GM06990 (cell line): ENCODE measurements at regions not wholly inside any gene's neighbourhood (a gene's known extent, or its start where the extent isn't known, plus 50 kb on each side); places are given as distances from the start of the nearest gene placed in this dataset.

Source experiments
- DNase-seq: peaks from one replicate; pipeline ENCODE4 v3.0.0-alpha.2; 2011; ENCODE audit not compliant: insufficient read length; ENCODE audit errors: extremely low read depth
- H3K27me3 ChIP-seq: replicated peaks from 2 replicates; pipeline ENCODE4 v1.6.0; 2011; ENCODE audit warnings: low read length; ENCODE audit not compliant: control insufficient read depth, insufficient read depth
- H3K36me3 ChIP-seq: 2 replicates; pipeline ENCODE4 v1.5.1; 2011; ENCODE audit warnings: low read length; ENCODE audit not compliant: control insufficient read depth, insufficient read depth
- H3K4me3 ChIP-seq: replicated peaks from 2 replicates; pipeline ENCODE4 v1.5.1; 2011; ENCODE audit warnings: low read depth, mild to moderate bottlenecking, control low read depth, low read length
- TF ChIP-seq, protein P1 (sequence below): IDR thresholded peaks from 2 replicates; pipeline ENCODE4 v1.5.1; 2011; ENCODE audit warnings: low read length, control low read depth, mild to moderate bottlenecking, inconsistent platforms; ENCODE audit not compliant: insufficient read depth, poor library complexity, severe bottlenecking

DNA sequence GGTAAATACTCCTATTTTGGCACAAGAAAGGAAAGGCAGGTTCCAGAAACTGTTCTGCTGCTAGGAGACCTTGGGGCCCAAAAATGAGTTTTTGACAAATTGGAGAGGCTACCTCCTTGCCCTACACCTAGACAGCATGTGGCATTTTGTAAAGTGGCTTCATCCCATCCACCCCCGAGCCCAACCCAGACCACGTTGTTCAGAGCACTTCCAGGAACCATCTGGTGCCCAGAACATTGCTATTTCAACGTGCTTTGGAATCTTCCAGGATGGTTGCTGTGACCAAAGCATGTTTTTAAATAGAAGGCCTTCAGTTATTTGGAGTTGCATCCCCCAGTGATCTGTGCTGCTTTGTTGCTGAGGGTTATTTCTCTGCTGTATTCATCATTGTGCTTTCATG, 116.3 kb upstream of the TOM1L1 start:
- DNase-seq, result no peak
- TF ChIP-seq, protein P1, sequence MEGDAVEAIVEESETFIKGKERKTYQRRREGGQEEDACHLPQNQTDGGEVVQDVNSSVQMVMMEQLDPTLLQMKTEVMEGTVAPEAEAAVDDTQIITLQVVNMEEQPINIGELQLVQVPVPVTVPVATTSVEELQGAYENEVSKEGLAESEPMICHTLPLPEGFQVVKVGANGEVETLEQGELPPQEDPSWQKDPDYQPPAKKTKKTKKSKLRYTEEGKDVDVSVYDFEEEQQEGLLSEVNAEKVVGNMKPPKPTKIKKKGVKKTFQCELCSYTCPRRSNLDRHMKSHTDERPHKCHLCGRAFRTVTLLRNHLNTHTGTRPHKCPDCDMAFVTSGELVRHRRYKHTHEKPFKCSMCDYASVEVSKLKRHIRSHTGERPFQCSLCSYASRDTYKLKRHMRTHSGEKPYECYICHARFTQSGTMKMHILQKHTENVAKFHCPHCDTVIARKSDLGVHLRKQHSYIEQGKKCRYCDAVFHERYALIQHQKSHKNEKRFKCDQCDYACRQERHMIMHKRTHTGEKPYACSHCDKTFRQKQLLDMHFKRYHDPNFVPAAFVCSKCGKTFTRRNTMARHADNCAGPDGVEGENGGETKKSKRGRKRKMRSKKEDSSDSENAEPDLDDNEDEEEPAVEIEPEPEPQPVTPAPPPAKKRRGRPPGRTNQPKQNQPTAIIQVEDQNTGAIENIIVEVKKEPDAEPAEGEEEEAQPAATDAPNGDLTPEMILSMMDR, result no peak

DNA sequence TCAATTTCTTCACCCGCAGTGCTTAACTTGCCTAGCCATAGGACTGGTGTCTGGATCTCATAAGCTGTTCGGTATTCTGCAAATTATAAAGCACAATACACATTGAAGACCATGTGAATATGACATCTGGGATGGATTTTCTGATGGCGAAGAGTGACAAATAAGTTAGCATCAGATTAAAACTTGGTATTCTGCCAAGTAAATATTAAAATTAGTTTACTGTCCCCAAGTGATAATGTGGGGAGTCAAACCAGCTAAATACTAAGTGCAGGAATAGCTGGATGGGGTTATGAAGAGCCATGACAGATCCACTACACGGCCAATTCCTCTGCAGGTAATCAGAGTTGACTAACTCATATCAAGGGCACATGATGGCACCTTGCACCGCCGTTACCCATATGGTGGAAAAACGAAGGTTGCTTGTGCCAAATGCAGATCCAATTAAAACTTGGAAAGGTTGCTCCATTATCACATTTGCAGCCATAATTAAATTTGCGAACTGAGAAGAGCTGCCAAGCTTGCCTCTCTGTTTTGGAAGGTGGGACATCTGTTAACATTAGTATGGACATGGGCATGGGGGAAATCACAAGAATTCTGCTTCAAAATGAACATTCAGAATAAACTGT, 114.9 kb upstream of the TOM1L1 start:
- H3K36me3 ChIP-seq, result no peaks in the 10 kb centered on the region
- TF ChIP-seq, protein P1, result no peak
- no peaks in the 10 kb centered on the region for H3K27me3 ChIP-seq
- no peak overlapping the region for H3K4me3 ChIP-seq
- DNase-seq, result no peak

More for the DNA sequence above, 116.3 kb upstream of the TOM1L1 start:
- no peaks in the 10 kb centered on the region for H3K36me3 ChIP-seq
- no peaks in the 10 kb centered on the region for H3K27me3 ChIP-seq
- no peak overlapping the region for H3K4me3 ChIP-seq

DNA sequence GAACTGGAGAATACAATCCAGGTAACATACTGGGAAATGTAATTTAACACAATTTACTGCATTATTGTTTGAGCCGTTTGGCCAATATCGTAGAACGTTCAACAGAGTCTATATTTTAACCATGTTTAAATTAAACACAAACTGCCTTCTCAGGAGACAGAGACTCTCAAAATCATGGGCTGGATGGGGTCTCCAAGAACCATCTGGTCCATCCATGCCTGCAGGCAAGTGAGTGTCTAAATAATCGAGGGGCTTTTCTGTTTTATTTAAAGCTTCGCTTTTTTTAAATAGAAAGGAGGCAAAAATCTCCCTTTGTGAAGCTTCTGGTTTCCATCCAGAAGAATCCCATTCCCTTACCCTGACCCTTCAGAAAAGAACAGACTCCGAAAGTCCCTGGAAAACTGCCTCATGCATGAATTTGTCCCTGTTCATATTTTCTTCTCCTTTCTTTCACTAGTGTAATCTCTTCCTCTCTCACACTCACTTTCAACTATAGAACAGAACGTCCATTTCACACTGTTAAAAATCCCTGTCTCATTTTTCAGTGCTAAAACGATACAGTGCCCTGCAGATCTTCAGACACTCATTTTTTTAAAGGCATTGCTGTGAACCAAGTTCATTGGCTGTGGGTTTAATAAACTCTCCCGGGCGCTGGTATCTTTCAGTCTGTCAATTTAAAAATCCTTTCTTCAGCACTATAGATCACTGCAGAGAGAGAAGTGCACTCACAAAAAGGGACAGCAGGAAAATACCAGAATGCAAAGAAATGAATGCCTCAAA, 111.4 kb upstream of the TOM1L1 start:
- TF ChIP-seq, protein P1, result no peak
- Histone ChIP-seq H3K27me3 (no peaks in the 10 kb centered on the region), H3K36me3 (no peaks in the 10 kb centered on the region), H3K4me3 (no peak overlapping the region)
- no peak for DNase-seq

DNA sequence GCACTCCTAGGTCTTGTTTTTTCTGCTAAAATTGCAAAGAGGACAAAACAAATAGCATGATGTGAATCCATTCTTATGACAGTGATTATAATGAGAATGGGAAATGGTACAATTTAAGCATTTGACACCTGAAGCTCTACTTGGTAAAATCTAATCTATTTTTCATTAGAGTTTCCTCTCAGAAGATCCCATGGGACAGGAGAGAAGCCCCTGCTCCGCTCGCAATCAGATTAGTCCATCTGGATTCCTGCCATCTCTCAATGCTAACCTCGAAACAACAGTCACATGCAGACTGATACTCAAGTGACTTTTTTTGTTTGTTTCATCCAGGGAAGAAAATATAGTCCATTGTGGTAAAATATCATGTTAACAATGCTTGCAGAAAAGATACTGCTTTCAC, 107.4 kb upstream of the TOM1L1 start:
- H3K4me3 ChIP-seq, result no peak overlapping the region
- TF ChIP-seq, protein P1, result no peak
- DNase-seq, result no peak

DNA sequence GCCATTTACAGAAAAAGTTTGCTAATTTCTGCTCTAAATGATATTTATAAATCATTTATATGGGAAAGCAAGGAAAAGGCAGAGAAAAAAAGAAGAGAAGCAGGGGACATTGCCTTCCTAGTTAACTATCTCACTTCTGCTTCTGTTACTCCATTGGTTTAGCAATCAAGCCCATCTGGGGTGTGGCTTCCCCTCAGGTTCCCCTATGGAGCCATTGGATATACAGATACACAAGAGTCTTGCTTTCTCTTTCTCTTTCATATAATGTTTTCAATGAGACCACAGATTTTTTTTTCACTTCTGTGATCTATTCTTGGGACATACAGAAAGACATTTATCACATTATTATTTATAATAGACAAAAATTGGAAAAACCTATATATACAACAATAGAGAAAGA, 105.6 kb upstream of the TOM1L1 start:
- H3K4me3 ChIP-seq, result no peak overlapping the region
- no peak for DNase-seq
- TF ChIP-seq, protein P1, result no peak
- no peaks in the 10 kb centered on the region for H3K36me3 ChIP-seq
- no peaks in the 10 kb centered on the region for H3K27me3 ChIP-seq

More for the DNA sequence above, 107.4 kb upstream of the TOM1L1 start:
- H3K36me3 ChIP-seq, result no peaks in the 10 kb centered on the region
- H3K27me3 ChIP-seq, result no peaks in the 10 kb centered on the region
